ENCODE measurements at regions not wholly inside any gene's neighbourhood (a gene's known extent, or its start where the extent isn't known, plus 50 kb on each side); places are given as distances from the start of the nearest gene placed in this dataset.

DNA sequence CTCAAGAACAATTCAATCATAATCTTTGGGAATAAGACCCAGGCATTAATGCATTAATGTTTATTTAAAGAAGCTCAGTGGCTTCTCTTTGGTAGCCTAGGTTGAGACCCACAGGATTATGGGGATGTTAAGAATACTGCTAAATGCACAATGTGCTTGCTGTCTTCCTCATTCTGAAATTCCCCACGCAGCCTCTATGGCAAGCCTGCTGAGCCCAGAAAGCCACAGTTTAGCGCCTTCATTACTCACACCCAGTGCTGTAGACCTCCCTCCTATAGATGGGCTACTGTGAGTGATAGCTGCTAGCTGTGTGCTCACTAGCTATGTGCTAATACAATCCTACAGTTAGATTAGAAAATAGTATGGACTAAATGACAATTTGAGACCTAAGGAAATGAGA is 90.6 kb downstream of the TNFSF13B start:
- TF ChIP-seq, protein P1, sequence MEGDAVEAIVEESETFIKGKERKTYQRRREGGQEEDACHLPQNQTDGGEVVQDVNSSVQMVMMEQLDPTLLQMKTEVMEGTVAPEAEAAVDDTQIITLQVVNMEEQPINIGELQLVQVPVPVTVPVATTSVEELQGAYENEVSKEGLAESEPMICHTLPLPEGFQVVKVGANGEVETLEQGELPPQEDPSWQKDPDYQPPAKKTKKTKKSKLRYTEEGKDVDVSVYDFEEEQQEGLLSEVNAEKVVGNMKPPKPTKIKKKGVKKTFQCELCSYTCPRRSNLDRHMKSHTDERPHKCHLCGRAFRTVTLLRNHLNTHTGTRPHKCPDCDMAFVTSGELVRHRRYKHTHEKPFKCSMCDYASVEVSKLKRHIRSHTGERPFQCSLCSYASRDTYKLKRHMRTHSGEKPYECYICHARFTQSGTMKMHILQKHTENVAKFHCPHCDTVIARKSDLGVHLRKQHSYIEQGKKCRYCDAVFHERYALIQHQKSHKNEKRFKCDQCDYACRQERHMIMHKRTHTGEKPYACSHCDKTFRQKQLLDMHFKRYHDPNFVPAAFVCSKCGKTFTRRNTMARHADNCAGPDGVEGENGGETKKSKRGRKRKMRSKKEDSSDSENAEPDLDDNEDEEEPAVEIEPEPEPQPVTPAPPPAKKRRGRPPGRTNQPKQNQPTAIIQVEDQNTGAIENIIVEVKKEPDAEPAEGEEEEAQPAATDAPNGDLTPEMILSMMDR (IDR thresholded peaks at IDR 0.05), result no peak
- no peak for TF ChIP-seq POLR2A (IDR thresholded peaks at IDR 0.05)

Measured in heart left ventricle (tissue), 13 donors.